SK-N-MC (cell line): ENCODE measurements at regions not wholly inside any gene's neighbourhood (a gene's known extent, or its start where the extent isn't known, plus 50 kb on each side); places are given as distances from the start of the nearest gene placed in this dataset.

Experiments
- DNase-seq: peaks from one replicate; pipeline ENCODE4 v3.0.0-alpha.2; 2011; ENCODE audit warnings: low read depth, low spot score
- H3K27ac ChIP-seq: fragments of 200-600 bp; sonication (generic); 2 replicates; pipeline ENCODE4 v1.5.1; 2016; ENCODE audit warnings: mixed run types
- H3K36me3 ChIP-seq: fragments of 200-600 bp; sonication (generic); 2 replicates; pipeline ENCODE4 v1.6.1; 2017; ENCODE audit warnings: antibody characterized with exemption, low read length, mixed read lengths; ENCODE audit not compliant: insufficient read depth
- H3K4me3 ChIP-seq: fragments of 200-600 bp; sonication (generic); 2 replicates; pipeline ENCODE4 v1.5.1; 2016
- H3K9ac ChIP-seq: fragments of 200-600 bp; sonication (generic); 2 replicates; pipeline ENCODE4 v1.8.0; 2017; ENCODE audit warnings: mixed run types, mixed read lengths; ENCODE audit not compliant: insufficient read length
- H3K9me3 ChIP-seq: fragments of 200-600 bp; sonication (generic); 2 replicates; pipeline ENCODE4 v1.6.1; 2017; ENCODE audit warnings: low read depth, mild to moderate bottlenecking, antibody characterized with exemption, low read length, moderate library complexity, mixed read lengths
- EZH2 ChIP-seq: fragments of 200-600 bp; sonication (generic); IDR thresholded peaks from one replicate; pipeline ENCODE4 v1.6.1; 2017; ENCODE audit warnings: antibody characterized with exemption
- FOXP2 ChIP-seq: optimal IDR thresholded peaks from 2 replicates; pipeline ENCODE3; 2011; ENCODE audit warnings: mild to moderate bottlenecking, moderate library complexity; ENCODE audit not compliant: insufficient read depth; ENCODE audit errors: extremely low read length, control extremely low read depth
- POLR2AphosphoS5 ChIP-seq: IDR thresholded peaks from 2 replicates; pipeline ENCODE4 v1.6.1; 2012; ENCODE audit warnings: mild to moderate bottlenecking, low read depth, low read length, borderline replicate concordance

GRCh38 chr5:74056107-74056788, 430.3 kb downstream of the ARHGEF28 start:
- Histone ChIP-seq H3K9me3 (no peaks in the 10 kb centered on the region), H3K4me3 (no peak overlapping the region), H3K36me3 (no peaks in the 10 kb centered on the region), H3K9ac (no peak overlapping the region), H3K27ac (no peak overlapping the region)
- no peak for DNase-seq
- TF ChIP-seq EZH2 (no peak), FOXP2 (no peak), POLR2AphosphoS5 (no peak)

GRCh38 chr5:74055486-74056106, 429.6 kb downstream of the ARHGEF28 start:
- Histone ChIP-seq H3K9ac (no peak overlapping the region), H3K9me3 (no peaks in the 10 kb centered on the region), H3K4me3 (no peak overlapping the region), H3K27ac (no peak overlapping the region), H3K36me3 (no peaks in the 10 kb centered on the region)
- TF ChIP-seq POLR2AphosphoS5 (no peak), EZH2 (no peak), FOXP2 (no peak)
- DNase-seq, result no peak

GRCh38 chr5:74054641-74055421, 428.8 kb downstream of the ARHGEF28 start:
- H3K27ac ChIP-seq, result no peak overlapping the region
- H3K9ac ChIP-seq, result no peak overlapping the region
- H3K9me3 ChIP-seq, result no peaks in the 10 kb centered on the region
- DNase-seq, result no peak
- H3K4me3 ChIP-seq, result no peak overlapping the region
- H3K36me3 ChIP-seq, result no peaks in the 10 kb centered on the region
- TF ChIP-seq FOXP2, result no peak
- TF ChIP-seq POLR2AphosphoS5, result no peak
- no peak for TF ChIP-seq EZH2

GRCh38 chr5:74054139-74054538, 428.1 kb downstream of the ARHGEF28 start:
- DNase-seq, result no peak
- no peak overlapping the region for H3K4me3 ChIP-seq

GRCh38 chr5:74052441-74053221, 426.6 kb downstream of the ARHGEF28 start:
- Histone ChIP-seq H3K9me3 (no peaks in the 10 kb centered on the region), H3K4me3 (no peak overlapping the region), H3K36me3 (no peaks in the 10 kb centered on the region), H3K9ac (no peak overlapping the region), H3K27ac (no peak overlapping the region)
- no peak for DNase-seq
- TF ChIP-seq EZH2 (no peak), FOXP2 (no peak), POLR2AphosphoS5 (no peak)

More at GRCh38 chr5:74054139-74054538, 428.1 kb downstream of the ARHGEF28 start:
- Histone ChIP-seq H3K9ac (no peak overlapping the region), H3K9me3 (no peaks in the 10 kb centered on the region), H3K27ac (no peak overlapping the region), H3K36me3 (no peaks in the 10 kb centered on the region)
- TF ChIP-seq EZH2, result no peak

GRCh38 chr5:74051076-74051475, 425.1 kb downstream of the ARHGEF28 start:
- no peaks in the 10 kb centered on the region for H3K9me3 ChIP-seq

GRCh38 chr5:74044936-74045335, 418.9 kb downstream of the ARHGEF28 start:
- no peak overlapping the region for H3K27ac ChIP-seq
- TF ChIP-seq FOXP2 (no peak), EZH2 (no peak), POLR2AphosphoS5 (no peak)
- H3K4me3 ChIP-seq, result no peak overlapping the region
- H3K9me3 ChIP-seq, result no peaks in the 10 kb centered on the region
- no peak overlapping the region for H3K9ac ChIP-seq
- no peak for DNase-seq
- no peaks in the 10 kb centered on the region for H3K36me3 ChIP-seq

More at GRCh38 chr5:74051076-74051475, 425.1 kb downstream of the ARHGEF28 start:
- no peak for TF ChIP-seq EZH2
- TF ChIP-seq POLR2AphosphoS5, result no peak
- TF ChIP-seq FOXP2, result no peak
- no peaks in the 10 kb centered on the region for H3K36me3 ChIP-seq
- H3K4me3 ChIP-seq, result no peak overlapping the region
- DNase-seq, result no peak
- no peak overlapping the region for H3K9ac ChIP-seq
- no peak overlapping the region for H3K27ac ChIP-seq

GRCh38 chr5:74042959-74043358, 417.0 kb downstream of the ARHGEF28 start:
- H3K36me3 ChIP-seq, result no peaks in the 10 kb centered on the region
- no peak overlapping the region for H3K4me3 ChIP-seq
- TF ChIP-seq POLR2AphosphoS5, result no peak
- no peak for TF ChIP-seq EZH2
- no peak for TF ChIP-seq FOXP2
- no peaks in the 10 kb centered on the region for H3K9me3 ChIP-seq
- no peak overlapping the region for H3K9ac ChIP-seq
- no peak overlapping the region for H3K27ac ChIP-seq
- DNase-seq, result no peak
